H1 (cell line): ENCODE measurements at regions not wholly inside any gene's neighbourhood (a gene's known extent, or its start where the extent isn't known, plus 50 kb on each side); places are given as distances from the start of the nearest gene placed in this dataset.

Experiments used
- CTCF ChIA-PET: fragments of 300-600 bp; sonication (Branson Sonifier 250); formaldehyde crosslinking; loops from one replicate; lab custom pipeline; 2021; ENCODE audit not compliant: partially characterized antibody; lab: Charles Lee
- POLR2A ChIA-PET: fragments of 300-600 bp; sonication (Branson Sonifier 250); formaldehyde crosslinking; loops from one replicate; lab custom pipeline; 2021; ENCODE audit warnings: inconsistent platforms; ENCODE audit not compliant: partially characterized antibody; lab: Charles Lee
- DNase-seq, 2 experiments: peaks; one replicate each; pipeline versions ENCODE4 v3.0.0 to v3.0.0-alpha.2; 2010 to 2022; ENCODE audit warnings: low spot score in 2 of 2, low read depth in 1 of 2, mixed read lengths in 1 of 2
- FAIRE-seq: peaks from 2 replicates; lab custom pipeline; 2011; peaks lifted over from hg19 to GRCh38; lab: Jason Lieb, UNC
- H2AFZ ChIP-seq: 2 replicates; pipeline ENCODE4 v1.8.1; 2012; ENCODE audit warnings: low read length, inconsistent platforms
- H2AK5ac ChIP-seq: 2 replicates; pipeline ENCODE4 v1.6.1; 2013; ENCODE audit warnings: low read depth, low read length
- H2BK120ac ChIP-seq: replicated peaks from 2 replicates; pipeline ENCODE3; 2013; ENCODE audit warnings: low read depth, low read length, inconsistent platforms
- H2BK12ac ChIP-seq: 2 replicates; pipeline ENCODE4 v1.6.1; 2013; ENCODE audit warnings: low read depth, low read length
- H2BK15ac ChIP-seq: 2 replicates; pipeline ENCODE4 v1.6.1; 2013; ENCODE audit warnings: low read length
- H2BK20ac ChIP-seq: 2 replicates; pipeline ENCODE4 v1.6.1; 2013; ENCODE audit warnings: low read length
- H2BK5ac ChIP-seq: 2 replicates; pipeline ENCODE4 v1.6.1; 2013; ENCODE audit warnings: low read depth, low read length
- H3K14ac ChIP-seq: 2 replicates; pipeline ENCODE4 v1.6.1; 2013; ENCODE audit warnings: inconsistent platforms; ENCODE audit not compliant: insufficient read length
- H3K18ac ChIP-seq: 2 replicates; pipeline ENCODE4 v1.6.1; 2013; ENCODE audit warnings: low read length; ENCODE audit errors: extremely low read depth
- H3K23ac ChIP-seq: 2 replicates; pipeline ENCODE4 v1.6.1; 2013; ENCODE audit warnings: inconsistent platforms; ENCODE audit not compliant: insufficient read length
- H3K23me2 ChIP-seq: 2 replicates; pipeline ENCODE4 v1.6.1; 2013; ENCODE audit warnings: low read depth, low read length
- H3K27ac ChIP-seq: 2 replicates; pipeline ENCODE4 v1.6.1; 2011; ENCODE audit warnings: low read depth, low read length, inconsistent platforms
- H3K27me3 ChIP-seq, 4 experiments: replicated peaks in 1 of 4; 1 replicate in 1 of 4; 2 replicates in 3 of 4; pipeline versions ENCODE4 v1.6.1 to v1.8.1; 2011 to 2013; ENCODE audit warnings: low read length in 3 of 4, mild to moderate bottlenecking in 3 of 4, inconsistent platforms in 2 of 4, mixed read lengths in 2 of 4, moderate library complexity in 1 of 4; ENCODE audit not compliant: control insufficient read depth in 3 of 4, insufficient read depth in 3 of 4; ENCODE audit errors: extremely low read depth in 1 of 4
- H3K36me3 ChIP-seq, 4 experiments: 2 replicates each; pipeline versions ENCODE4 v1.6.1 to v1.8.1; 2011 to 2013; ENCODE audit warnings: mild to moderate bottlenecking in 4 of 4, low read length in 3 of 4, moderate library complexity in 2 of 4, control low read depth in 1 of 4, inconsistent platforms in 1 of 4; ENCODE audit not compliant: insufficient read depth in 4 of 4, control insufficient read depth in 2 of 4
- H3K4ac ChIP-seq: replicated peaks from 2 replicates; pipeline ENCODE3; 2013; ENCODE audit warnings: low read length, low read depth, mixed read lengths, inconsistent platforms; ENCODE audit not compliant: insufficient read length
- H3K4me1 ChIP-seq, 4 experiments: replicated peaks in 1 of 4; 1 replicate in 1 of 4; 2 replicates in 3 of 4; pipeline versions ENCODE4 v1.6.1 to v1.8.1; 2011 to 2013; ENCODE audit warnings: low read length in 3 of 4, inconsistent platforms in 2 of 4, mixed read lengths in 1 of 4; ENCODE audit not compliant: insufficient read depth in 4 of 4, control insufficient read depth in 3 of 4
- H3K4me2 ChIP-seq, 2 experiments: 2 replicates each; pipeline versions ENCODE4 v1.6.1 to v1.8.1; 2011 to 2013; ENCODE audit warnings: low read depth in 2 of 2, low read length in 2 of 2, control low read depth in 1 of 2, inconsistent platforms in 1 of 2, mild to moderate bottlenecking in 1 of 2; ENCODE audit not compliant: insufficient read depth in 1 of 2
- H3K4me3 ChIP-seq, 4 experiments: fragments of 200-600, 300-600 bp in 1 of 4; sonication (generic), shearing (Covaris generic), sonication (Bioruptor Twin) in 1 of 4; 2 replicates each; pipeline versions ENCODE4 v1.5.1 to v1.8.1; 2011 to 2016; ENCODE audit warnings: low read length in 4 of 4, low read depth in 3 of 4, control low read depth in 2 of 4, inconsistent platforms in 2 of 4, mild to moderate bottlenecking in 2 of 4, mixed read lengths in 1 of 4, moderate library complexity in 1 of 4; ENCODE audit not compliant: insufficient read depth in 2 of 4; ENCODE audit errors: extremely low read depth in 1 of 4
- H3K56ac ChIP-seq: replicated peaks from 2 replicates; pipeline ENCODE3; 2013; ENCODE audit warnings: low read depth, mild to moderate bottlenecking, mixed read lengths, low read length, inconsistent platforms; ENCODE audit not compliant: insufficient read length
- H3K79me1 ChIP-seq: 2 replicates; pipeline ENCODE4 v1.6.1; 2013; ENCODE audit warnings: low read depth, low read length, control low read depth
- H3K79me2 ChIP-seq, 2 experiments: 2 replicates each; pipeline versions ENCODE4 v1.6.1 to v1.8.1; 2012 to 2013; ENCODE audit warnings: low read length in 2 of 2, mild to moderate bottlenecking in 2 of 2, inconsistent platforms in 1 of 2; ENCODE audit not compliant: insufficient read depth in 2 of 2, control insufficient read depth in 1 of 2
- H3K9ac ChIP-seq, 4 experiments: replicated peaks in 1 of 4; 1 replicate in 1 of 4; 2 replicates in 3 of 4; pipeline versions ENCODE4 v1.6.1 to v1.8.1; 2011 to 2013; ENCODE audit warnings: low read depth in 3 of 4, low read length in 3 of 4, control low read depth in 2 of 4, mild to moderate bottlenecking in 2 of 4, moderate library complexity in 2 of 4, inconsistent platforms in 1 of 4; ENCODE audit errors: extremely low read depth in 1 of 4
- H3K9me3 ChIP-seq, 2 experiments: 2 replicates each; pipeline versions ENCODE4 v1.6.1 to v1.8.1; 2012 to 2013; ENCODE audit warnings: mild to moderate bottlenecking in 2 of 2, moderate library complexity in 2 of 2, control low read depth in 1 of 2, inconsistent platforms in 1 of 2, low read depth in 1 of 2, low read length in 1 of 2, mixed read lengths in 1 of 2; ENCODE audit not compliant: insufficient read depth in 2 of 2
- H4K20me1 ChIP-seq, 2 experiments: replicated peaks in 1 of 2; 2 replicates each; pipeline versions ENCODE3 to v1.8.1; 2011 to 2013; ENCODE audit warnings: inconsistent platforms in 2 of 2, low read length in 2 of 2, mild to moderate bottlenecking in 1 of 2; ENCODE audit not compliant: insufficient read depth in 2 of 2, control insufficient read depth in 1 of 2
- H4K5ac ChIP-seq: 2 replicates; pipeline ENCODE4 v1.6.1; 2013; ENCODE audit warnings: low read length, low read depth, mixed read lengths, inconsistent platforms; ENCODE audit not compliant: insufficient read length
- H4K8ac ChIP-seq: 2 replicates; pipeline ENCODE4 v1.8.0; 2013; ENCODE audit warnings: mild to moderate bottlenecking, moderate library complexity, low read length, inconsistent platforms; ENCODE audit not compliant: insufficient read depth; ENCODE audit errors: extremely low read depth
- H4K91ac ChIP-seq: replicated peaks from 2 replicates; pipeline ENCODE3; 2013; ENCODE audit warnings: low read length, mixed read lengths, inconsistent platforms; ENCODE audit not compliant: insufficient read length
- CTBP2 ChIP-seq: IDR thresholded peaks from 2 replicates; pipeline ENCODE4 v1.7.0; 2011; ENCODE audit warnings: borderline replicate concordance, mild to moderate bottlenecking, moderate library complexity, mixed read lengths, low read length; ENCODE audit not compliant: insufficient read depth, insufficient read length
- EP300 ChIP-seq, 2 experiments: IDR thresholded peaks; 1 replicate in 1 of 2; 2 replicates in 1 of 2; pipeline ENCODE4 v1.6.1; 2011 to 2012; ENCODE audit warnings: low read depth in 2 of 2, low read length in 2 of 2, mild to moderate bottlenecking in 2 of 2, borderline replicate concordance in 1 of 2, inconsistent platforms in 1 of 2, moderate library complexity in 1 of 2
- EZH2 ChIP-seq: fragments of 200-600 bp; sonication (generic); IDR thresholded peaks from 2 replicates; pipeline ENCODE4 v1.7.1; 2012; ENCODE audit warnings: low read depth, mild to moderate bottlenecking, moderate library complexity, low read length, inconsistent platforms; ENCODE audit not compliant: severe bottlenecking
- JUN ChIP-seq: IDR thresholded peaks from 2 replicates; pipeline ENCODE4 v1.6.1; 2011; ENCODE audit warnings: low read depth, mild to moderate bottlenecking, improper control_type of control experiment, low read length
- KDM5A ChIP-seq: fragments of 200-600 bp; IDR thresholded peaks from 2 replicates; pipeline ENCODE4 v1.7.1; 2012; ENCODE audit warnings: mild to moderate bottlenecking, low read length, inconsistent platforms, mixed read lengths
- MAFK ChIP-seq: IDR thresholded peaks from 2 replicates; pipeline ENCODE4 v1.6.1; 2012; ENCODE audit warnings: low read depth, mild to moderate bottlenecking, improper control_type of control experiment, low read length
- POU5F1 ChIP-seq: IDR thresholded peaks from 2 replicates; pipeline ENCODE4 v1.6.1; 2011; ENCODE audit warnings: low read depth, mild to moderate bottlenecking, low read length, moderate library complexity
- RNF2 ChIP-seq: fragments of 200-900, 300-1000 bp; sonication (generic); IDR thresholded peaks from 2 replicates; pipeline ENCODE4 v1.7.1; 2016; ENCODE audit warnings: borderline replicate concordance, low read depth, mild to moderate bottlenecking, antibody characterized with exemption, low read length; ENCODE audit not compliant: poor library complexity, severe bottlenecking; ENCODE audit errors: missing control alignments
- SIRT6 ChIP-seq: IDR thresholded peaks from one replicate; pipeline ENCODE4 v1.7.1; 2012; ENCODE audit warnings: low read length, inconsistent platforms
- SUZ12 ChIP-seq: fragments of 200-600 bp; sonication (generic); IDR thresholded peaks from 2 replicates; pipeline ENCODE4 v1.6.1; 2012; ENCODE audit warnings: mild to moderate bottlenecking, inconsistent platforms, low read length, moderate library complexity, mixed read lengths
- TBP ChIP-seq: IDR thresholded peaks from 2 replicates; pipeline ENCODE4 v1.6.1; 2011; ENCODE audit warnings: low read depth, low read length, improper control_type of control experiment
- WGBS, 2 experiments: shearing (Covaris generic) in 1 of 2; methylation state at CpG; one replicate each; pipeline versions ENCODE4 v1.1.6 to v1.1.7; 2013 to 2015; ENCODE audit warnings: low lambda C conversion rate in 2 of 2, mixed read lengths in 2 of 2, inconsistent platforms in 1 of 2, low coverage in 1 of 2, missing lambda C conversion rate in 1 of 2; ENCODE audit not compliant: insufficient replicate concordance in 2 of 2, insufficient coverage in 1 of 2, insufficient read length in 1 of 2; ENCODE audit errors: extremely low coverage in 1 of 2, missing lambda C conversion rate in 1 of 2; 5-methylcytosine and 5-hydroxymethylcytosine counted together
- TF ChIP-seq, protein P1 (sequence below), 3 experiments: IDR thresholded peaks; 1 replicate in 2 of 3; 2 replicates in 1 of 3; pipeline versions ENCODE4 v1.5.1 to v1.6.1; 2011; ENCODE audit warnings: low read length in 3 of 3, mild to moderate bottlenecking in 3 of 3, inconsistent platforms in 2 of 3, low read depth in 1 of 3, moderate library complexity in 1 of 3; ENCODE audit not compliant: insufficient read depth in 1 of 3; ENCODE audit errors: control extremely low read depth in 1 of 3

DNA sequence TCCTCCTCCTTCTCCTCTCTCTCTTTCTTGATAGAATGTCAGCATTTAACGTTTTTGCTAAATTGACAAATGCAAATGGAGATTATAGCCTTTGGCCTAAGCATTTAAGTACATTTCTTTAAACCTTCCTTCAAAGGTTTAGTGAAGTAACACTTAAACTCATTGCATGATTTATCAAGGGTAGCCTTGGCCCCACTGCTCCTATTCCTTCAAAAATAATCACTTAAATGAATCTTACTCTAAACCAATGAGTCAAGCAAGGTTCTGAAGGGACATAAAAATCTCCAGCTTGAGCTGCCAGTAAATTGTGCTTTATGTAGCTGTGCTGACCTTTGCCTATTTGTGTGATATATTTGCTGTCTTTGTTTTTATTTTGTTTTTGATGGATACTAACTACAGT is 358.5 kb upstream of the AKR1E2 start:
- Histone ChIP-seq H4K5ac (no peak overlapping the region), H3K36me3 (no peaks in the 10 kb centered on the region), H3K9me3 (no peaks in the 10 kb centered on the region; a peak in 1 of 4 replicates), H3K18ac (no peak overlapping the region), H3K4ac (no peak overlapping the region), H2BK12ac (no peak overlapping the region), H2BK15ac (no peak overlapping the region), H2BK20ac (no peak overlapping the region), H3K79me1 (no peaks in the 10 kb centered on the region), H3K23me2 (no peaks in the 10 kb centered on the region), H3K56ac (no peak overlapping the region), H2BK120ac (no peak overlapping the region), H3K4me2 (no peak overlapping the region), H4K20me1 (no peaks in the 10 kb centered on the region), H2BK5ac (no peak overlapping the region), H2AFZ (no peak overlapping the region), H3K27ac (no peak overlapping the region), H3K9ac (no peak overlapping the region), H3K27me3 (no peaks in the 10 kb centered on the region), H4K8ac (no peak overlapping the region), H3K14ac (no peak overlapping the region), H3K79me2 (no peaks in the 10 kb centered on the region), H3K23ac (no peak overlapping the region), H3K4me3 (no peak overlapping the region), H4K91ac (no peak overlapping the region), H2AK5ac (no peak overlapping the region), H3K4me1 (no peaks in the 10 kb centered on the region)
- ChIA-PET CTCF (no interaction called here), POLR2A (no interaction called here)
- FAIRE-seq = no peak
- 100% methylated on average over 1 of the region's 1 CpG; no CpG with 5 or more reads in 1 of the 2 experiments for WGBS, 2 experiments
- no peak for DNase-seq
- TF ChIP-seq TBP = no peak
- TF ChIP-seq EP300 (IDR thresholded peaks at IDR 0.05; ENCODE audit: borderline replicate concordance in 1 of 2, low read depth in 2 of 2, low read length in 2 of 2) = no peak
- no peak for TF ChIP-seq RNF2
- TF ChIP-seq JUN = no peak
- TF ChIP-seq SUZ12 = no peak
- no peak for TF ChIP-seq CTBP2
- TF ChIP-seq, protein P1, sequence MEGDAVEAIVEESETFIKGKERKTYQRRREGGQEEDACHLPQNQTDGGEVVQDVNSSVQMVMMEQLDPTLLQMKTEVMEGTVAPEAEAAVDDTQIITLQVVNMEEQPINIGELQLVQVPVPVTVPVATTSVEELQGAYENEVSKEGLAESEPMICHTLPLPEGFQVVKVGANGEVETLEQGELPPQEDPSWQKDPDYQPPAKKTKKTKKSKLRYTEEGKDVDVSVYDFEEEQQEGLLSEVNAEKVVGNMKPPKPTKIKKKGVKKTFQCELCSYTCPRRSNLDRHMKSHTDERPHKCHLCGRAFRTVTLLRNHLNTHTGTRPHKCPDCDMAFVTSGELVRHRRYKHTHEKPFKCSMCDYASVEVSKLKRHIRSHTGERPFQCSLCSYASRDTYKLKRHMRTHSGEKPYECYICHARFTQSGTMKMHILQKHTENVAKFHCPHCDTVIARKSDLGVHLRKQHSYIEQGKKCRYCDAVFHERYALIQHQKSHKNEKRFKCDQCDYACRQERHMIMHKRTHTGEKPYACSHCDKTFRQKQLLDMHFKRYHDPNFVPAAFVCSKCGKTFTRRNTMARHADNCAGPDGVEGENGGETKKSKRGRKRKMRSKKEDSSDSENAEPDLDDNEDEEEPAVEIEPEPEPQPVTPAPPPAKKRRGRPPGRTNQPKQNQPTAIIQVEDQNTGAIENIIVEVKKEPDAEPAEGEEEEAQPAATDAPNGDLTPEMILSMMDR (IDR thresholded peaks at IDR 0.05; ENCODE audit: control extremely low read depth in 1 of 3, insufficient read depth in 1 of 3, low read depth in 1 of 3, low read length in 3 of 3) = no peak
- TF ChIP-seq MAFK = no peak
- no peak for TF ChIP-seq EZH2
- no peak for TF ChIP-seq KDM5A
- no peak for TF ChIP-seq POU5F1
- no peak for TF ChIP-seq SIRT6
